OCI-M2 (cell line): ENCODE measurements at regions not wholly inside any gene's neighbourhood (a gene's known extent, or its start where the extent isn't known, plus 50 kb on each side); places are given as distances from the start of the nearest gene placed in this dataset.
"Not testable (repeated sequence)": the region's sequence is repeated elsewhere in the genome, so short reads cannot be mapped to it uniquely, and the experiment has no call there.

Experiments
- DNase-seq: peaks from one replicate; lab custom pipeline; 2025; ENCODE audit not compliant: unreplicated experiment; lab: John Stamatoyannopoulos, UW

GRCh38 chr17:20633268-20634059, 53.9 kb downstream of the CDRT15L2 start:
- not testable (repeated sequence) for DNase-seq

DNA sequence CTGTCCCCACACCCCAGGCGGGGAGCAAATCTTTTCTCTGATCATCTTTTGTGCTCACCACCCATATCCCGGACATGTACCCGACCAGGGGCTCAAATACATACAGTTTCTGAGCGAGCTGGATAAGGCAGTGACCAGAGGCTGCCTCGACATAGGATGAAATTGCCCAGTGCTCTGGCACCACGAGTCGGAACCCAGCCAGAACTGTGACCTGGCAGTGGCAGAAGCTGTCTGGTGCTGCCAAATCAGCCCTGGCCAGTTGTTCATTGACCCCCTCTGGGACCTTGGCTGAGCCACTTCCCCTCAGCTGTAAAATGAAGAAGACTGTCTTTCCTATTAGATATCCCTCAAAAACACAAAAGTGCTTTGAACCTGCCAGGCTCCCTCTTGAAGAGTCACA, 60.6 kb downstream of the CDRT15L2 start:
- not testable (repeated sequence) for DNase-seq

- DNase-seq, result not testable (repeated sequence)
Observed at GRCh38 chr17:20646661-20647272, 67.2 kb downstream of the CDRT15L2 start.

DNA sequence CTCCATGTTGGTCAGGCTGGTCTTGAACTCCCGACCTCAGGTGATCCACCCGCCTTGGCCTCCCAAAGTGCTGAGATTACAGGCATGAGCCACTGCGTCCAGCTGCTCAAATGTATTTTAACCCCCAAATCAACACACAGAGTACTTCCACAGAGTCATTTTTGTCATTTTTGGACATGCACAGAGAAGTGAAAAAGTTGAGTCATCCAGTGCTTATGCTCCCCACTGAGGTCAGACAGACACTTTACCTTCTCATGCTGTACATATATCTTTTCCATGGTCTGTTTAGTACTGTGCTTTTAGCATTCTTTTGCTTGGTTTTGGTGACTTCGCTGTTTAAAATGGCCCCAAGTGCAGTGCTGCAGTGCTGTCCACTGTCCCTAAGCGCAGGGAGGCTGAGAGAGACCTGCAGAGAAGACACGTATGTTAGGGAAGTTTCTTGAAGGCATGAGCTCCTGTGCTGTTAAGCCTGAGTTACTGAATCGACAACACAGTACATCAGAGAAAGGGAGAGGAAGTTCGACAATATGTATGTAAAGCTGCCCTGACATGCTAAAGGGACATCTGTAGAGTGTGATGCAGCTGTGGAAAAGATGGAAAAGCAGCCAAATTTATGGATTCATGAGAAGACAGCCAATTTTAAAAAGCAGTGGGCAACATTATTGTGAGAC, 69.7 kb downstream of the CDRT15L2 start:
- not testable (repeated sequence) for DNase-seq

- DNase-seq, result not testable (repeated sequence)
Observed at GRCh38 chr17:20651022-20651421, 71.5 kb downstream of the CDRT15L2 start.

DNA sequence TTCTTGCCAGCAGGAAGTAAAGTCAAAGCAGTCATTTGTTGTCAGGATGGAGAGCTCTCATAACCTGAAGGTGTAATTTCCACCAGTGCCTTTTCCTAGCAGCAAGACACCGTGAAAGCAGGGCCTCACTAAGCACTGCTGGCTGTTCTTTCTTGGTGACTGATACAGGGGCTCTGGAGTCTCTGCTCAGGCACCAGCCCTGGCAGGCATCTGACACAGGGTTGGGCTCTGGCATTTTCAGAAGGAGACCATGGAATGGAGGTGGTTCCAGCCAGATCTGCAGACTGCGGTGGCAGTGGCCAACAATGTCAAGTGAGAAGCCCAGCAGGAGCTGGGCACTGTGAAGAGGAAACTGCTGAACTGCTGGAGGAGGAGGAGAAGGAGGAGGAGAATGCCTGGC, 72.2 kb downstream of the CDRT15L2 start:
- DNase-seq, result not testable (repeated sequence)

DNA sequence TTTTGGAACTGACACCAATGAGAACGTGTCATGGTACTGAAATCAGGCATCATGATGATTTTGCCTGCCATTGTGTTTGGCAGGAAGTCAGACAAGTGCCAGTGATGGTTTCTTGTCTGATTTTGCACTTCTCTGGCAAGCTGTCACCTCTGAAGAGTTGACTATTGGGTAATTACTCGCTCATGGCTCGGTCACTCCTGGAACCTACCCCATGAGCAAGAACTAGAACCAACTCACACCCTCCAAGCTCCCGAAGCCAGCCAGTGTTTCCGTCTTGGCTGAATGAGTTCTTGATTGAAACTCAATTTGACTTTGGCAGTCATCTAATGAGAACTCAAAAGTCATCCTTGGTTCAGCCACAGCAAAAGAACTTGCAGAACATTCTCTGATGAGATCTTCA, 73.9 kb downstream of the CDRT15L2 start:
- not testable (repeated sequence) for DNase-seq

DNA sequence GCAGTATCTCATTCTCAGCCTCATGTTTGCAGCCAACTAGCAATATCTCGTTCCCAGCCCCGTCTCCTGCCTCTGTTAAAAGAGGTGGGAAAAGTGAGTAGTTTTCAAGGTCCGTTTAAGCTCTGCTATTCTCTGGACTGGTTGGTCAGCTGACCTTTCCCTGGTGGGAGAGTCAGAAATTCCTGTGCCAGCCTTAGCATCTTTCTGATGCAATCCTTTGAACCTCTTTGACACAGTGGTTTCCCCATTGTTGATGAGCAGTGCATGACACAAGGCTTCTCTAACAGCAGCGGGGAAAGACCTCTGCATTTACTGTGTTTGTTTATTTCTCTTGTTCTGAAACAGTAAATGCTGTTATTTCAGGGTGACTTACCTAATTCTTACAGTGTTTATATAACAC, 74.6 kb downstream of the CDRT15L2 start:
- not testable (repeated sequence) for DNase-seq

DNA sequence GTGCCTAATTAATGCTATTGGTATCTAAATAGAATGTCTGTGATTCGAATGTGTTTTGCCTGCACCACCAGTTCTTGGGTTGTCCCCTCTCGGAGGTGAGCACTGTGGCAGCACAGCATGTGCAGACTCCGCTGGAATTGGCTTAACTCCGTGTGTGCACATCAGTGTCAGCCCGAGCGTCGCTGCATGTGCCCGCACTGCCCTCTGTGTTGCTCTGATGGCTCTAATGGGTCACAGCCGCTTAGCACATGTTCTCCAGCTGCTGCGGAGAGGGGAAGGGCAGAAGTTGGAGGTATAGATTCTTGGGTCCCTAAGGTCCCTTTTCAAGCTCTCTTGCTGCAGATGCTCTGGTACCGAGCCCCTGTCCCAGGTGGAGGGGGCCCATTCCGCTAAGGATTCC, 75.1 kb downstream of the CDRT15L2 start:
- DNase-seq, result not testable (repeated sequence)

- not testable (repeated sequence) for DNase-seq
Observed at GRCh38 chr17:20665103-20665955, 85.8 kb downstream of the CDRT15L2 start.

DNA sequence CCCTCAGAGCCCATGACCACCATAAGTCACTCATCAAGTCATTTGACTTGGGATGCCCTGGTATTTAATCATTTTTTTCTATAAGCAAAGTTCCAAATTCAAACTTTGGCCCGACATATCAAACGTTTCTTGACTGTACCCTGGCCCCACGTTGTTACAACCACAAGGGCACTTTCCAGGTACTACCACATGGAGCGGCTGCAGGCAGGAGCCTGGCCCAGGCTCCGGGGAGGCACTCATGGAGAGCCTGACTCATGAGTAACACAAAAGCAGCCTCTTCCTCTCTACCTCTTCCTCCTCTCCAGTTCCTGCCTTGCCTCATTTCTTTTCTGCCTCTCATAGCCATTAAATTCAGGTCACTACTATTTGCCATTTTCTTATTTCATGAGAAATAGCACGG, 87.2 kb downstream of the CDRT15L2 start:
- DNase-seq, result not testable (repeated sequence)

DNA sequence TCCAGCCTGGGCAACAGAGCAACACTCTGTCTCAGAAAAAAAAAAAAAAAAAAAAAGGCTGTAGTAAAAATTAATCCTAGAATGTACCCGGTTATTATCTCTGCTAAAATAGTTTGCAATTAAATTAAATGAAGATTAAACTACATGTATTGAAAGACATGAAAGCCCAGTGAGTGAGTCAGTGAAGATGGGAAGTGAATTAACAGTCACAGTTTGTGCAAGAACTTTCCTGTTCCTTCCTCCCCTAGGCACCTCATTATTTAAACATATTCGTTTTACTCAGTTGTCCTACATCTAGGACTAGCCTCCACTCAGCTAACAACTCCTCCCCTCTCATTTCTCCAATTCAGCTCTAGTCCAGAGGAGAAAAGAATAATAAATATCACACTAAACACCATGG, 88.2 kb downstream of the CDRT15L2 start:
- not testable (repeated sequence) for DNase-seq

GRCh38 chr17:20668316-20668715, 88.8 kb downstream of the CDRT15L2 start:
- DNase-seq, result not testable (repeated sequence)

DNA sequence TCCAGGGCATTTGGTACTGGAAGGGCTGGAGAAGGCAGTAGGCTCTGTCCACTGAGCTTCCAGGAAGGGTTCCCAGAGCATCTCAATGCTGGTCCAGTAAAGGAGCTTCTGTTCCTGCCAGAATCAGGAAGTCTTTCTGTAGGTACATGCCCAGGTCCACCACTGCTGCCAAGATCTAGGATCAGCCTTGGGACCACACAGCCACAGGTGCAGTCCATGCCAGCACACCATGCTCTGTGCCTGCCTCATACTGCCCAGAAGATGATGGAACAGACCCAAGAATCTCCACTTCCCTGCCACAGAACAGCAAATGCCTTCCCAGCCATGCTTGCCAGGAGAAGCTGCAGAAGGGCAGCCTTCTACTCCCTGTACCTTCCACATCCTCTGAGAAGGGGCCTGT, 89.3 kb downstream of the CDRT15L2 start:
- DNase-seq, result not testable (repeated sequence)

DNA sequence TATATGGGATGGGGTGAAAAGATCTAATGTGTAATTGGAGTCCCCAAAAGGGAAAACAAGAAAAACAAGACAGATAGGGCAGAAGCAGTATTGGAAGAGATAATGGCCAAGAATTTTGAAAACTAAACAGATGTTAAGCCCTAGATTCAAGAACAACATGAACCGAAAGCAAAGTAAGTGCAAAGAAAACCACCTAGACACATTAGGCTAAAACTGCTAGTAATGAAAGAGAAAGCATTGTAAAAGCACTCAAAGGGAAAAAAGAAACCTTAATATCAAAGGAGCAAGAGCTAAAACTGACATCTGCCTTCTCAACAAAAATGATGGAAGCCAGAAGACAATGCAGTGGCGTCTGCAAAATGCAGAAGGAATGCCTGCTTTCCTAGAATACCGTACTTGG, 91.0 kb downstream of the CDRT15L2 start:
- not testable (repeated sequence) for DNase-seq

- not testable (repeated sequence) for DNase-seq
Observed at GRCh38 chr17:20674374-20674773, 94.8 kb downstream of the CDRT15L2 start.

DNA sequence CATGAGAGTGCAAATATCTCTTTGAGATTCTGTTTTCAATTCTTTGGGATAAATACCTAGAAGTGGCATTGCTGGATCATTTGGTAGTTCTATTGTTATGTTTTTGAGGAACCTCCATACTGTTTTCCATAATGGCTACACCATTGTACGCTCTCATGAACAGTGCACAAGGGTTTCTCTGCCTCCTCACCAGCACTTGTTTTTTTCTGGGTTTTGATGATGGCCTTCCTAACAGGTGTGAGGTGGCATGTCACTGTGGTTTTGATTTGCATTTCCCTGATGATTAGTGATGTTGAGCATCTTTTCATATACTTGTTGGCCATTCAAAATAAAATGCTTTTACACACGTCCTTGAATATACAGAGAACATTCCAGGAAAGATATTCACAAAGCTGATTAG, 96.2 kb downstream of the CDRT15L2 start:
- not testable (repeated sequence) for DNase-seq

DNA sequence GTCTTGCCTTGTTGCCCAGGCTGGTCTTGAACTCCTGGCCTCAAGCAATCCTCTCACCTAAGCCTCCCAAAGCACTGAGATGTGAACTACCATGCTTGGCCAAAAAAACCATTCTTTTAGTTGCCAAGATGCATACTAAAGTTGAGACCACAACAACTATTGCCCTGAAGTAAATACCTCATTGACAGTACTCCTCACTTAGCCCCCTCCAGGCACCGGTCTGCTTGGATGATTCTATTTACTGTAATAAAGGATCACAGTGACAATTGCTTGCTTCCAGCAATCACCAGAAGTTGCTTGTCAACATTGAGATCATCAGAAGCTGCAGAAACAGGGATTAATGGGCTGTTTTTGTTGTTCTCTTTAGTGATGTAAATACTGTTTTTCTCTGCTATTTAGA, 97.1 kb downstream of the CDRT15L2 start:
- not testable (repeated sequence) for DNase-seq

- not testable (repeated sequence) for DNase-seq
Observed at GRCh38 chr17:20677469-20677868, 97.9 kb downstream of the CDRT15L2 start.

DNA sequence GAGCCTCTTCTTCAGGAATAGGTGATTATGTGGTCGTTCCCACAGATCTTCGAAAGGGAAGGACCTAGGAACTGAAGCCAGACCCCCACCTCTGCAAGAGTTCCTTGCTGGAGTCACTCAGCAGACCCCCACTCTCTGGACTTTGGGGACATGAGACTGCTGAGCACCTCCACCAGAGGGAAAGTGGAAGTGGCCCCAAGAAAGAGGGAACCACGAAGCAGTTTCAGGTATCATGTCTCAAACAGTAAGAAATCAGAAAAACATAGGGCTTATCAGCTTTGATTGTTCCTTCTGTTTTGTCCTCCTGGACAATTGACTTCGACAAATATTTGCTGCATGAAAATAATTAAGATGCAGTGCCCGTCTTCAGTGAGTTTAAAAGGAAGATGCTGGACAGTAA, 98.9 kb downstream of the CDRT15L2 start:
- DNase-seq, result not testable (repeated sequence)
